Activated T-cell treated with anti-CD3 and anti-CD28 coated beads, Interleukin-2, amount 50 U/mL, for 24 hours (primary cell): ENCODE measurements at regions not wholly inside any gene's neighbourhood (a gene's known extent, or its start where the extent isn't known, plus 50 kb on each side); places are given as distances from the start of the nearest gene placed in this dataset.

Experiments
- DNase-seq: peaks from one replicate; pipeline ENCODE4 v3.0.0-alpha.2; 2020
- H3K27ac Mint-ChIP-seq: 2 replicates; pipeline ENCODE4 v1.8.0; 2020; ENCODE audit warnings: mild to moderate bottlenecking, mixed read lengths
- H3K27me3 Mint-ChIP-seq: 2 replicates; pipeline ENCODE4 v1.8.0; 2020; ENCODE audit warnings: mixed read lengths
- H3K36me3 Mint-ChIP-seq: 2 replicates; pipeline ENCODE4 v1.8.0; 2020; ENCODE audit warnings: low read depth, mixed read lengths
- H3K4me1 Mint-ChIP-seq: 2 replicates; pipeline ENCODE4 v1.8.0; 2020; ENCODE audit warnings: low read depth, mixed read lengths
- H3K4me3 Mint-ChIP-seq: 2 replicates; pipeline ENCODE4 v1.8.0; 2020; ENCODE audit warnings: mild to moderate bottlenecking, moderate library complexity, mixed read lengths
- H3K9me3 Mint-ChIP-seq: 2 replicates; pipeline ENCODE4 v1.8.0; 2020; ENCODE audit warnings: mixed read lengths

GRCh38 chr6:139917951-139918630 is 543.6 kb upstream of the CITED2 start:
- Mint-ChIP-seq H3K9me3 (no peaks in the 10 kb centered on the region), H3K4me3 (no peak overlapping the region), H3K27me3 (peaks cover 34% of the 10 kb centered on the region), H3K27ac (no peak overlapping the region), H3K36me3 (no peaks in the 10 kb centered on the region), H3K4me1 (peaks cover 2% of the 10 kb centered on the region)
- no peak for DNase-seq

- H3K4me3 Mint-ChIP-seq: no peak overlapping the region
- H3K27me3 Mint-ChIP-seq: peaks cover 13% of the 10 kb centered on the region
- H3K4me1 Mint-ChIP-seq: no peaks in the 10 kb centered on the region
- H3K27ac Mint-ChIP-seq: no peak overlapping the region
- H3K36me3 Mint-ChIP-seq: no peaks in the 10 kb centered on the region
- H3K9me3 Mint-ChIP-seq: no peaks in the 10 kb centered on the region
- DNase-seq: no peak
Measured at GRCh38 chr6:139914910-139915309, 540.5 kb upstream of the CITED2 start.

GRCh38 chr6:139912735-139913400 is 538.4 kb upstream of the CITED2 start:
- Mint-ChIP-seq H3K4me1 (no peaks in the 10 kb centered on the region), H3K9me3 (no peaks in the 10 kb centered on the region), H3K36me3 (no peaks in the 10 kb centered on the region), H3K27me3 (peaks cover 8% of the 10 kb centered on the region), H3K4me3 (no peak overlapping the region), H3K27ac (no peak overlapping the region)
- no peak for DNase-seq

- H3K4me3 Mint-ChIP-seq: no peak overlapping the region
- no peaks in the 10 kb centered on the region for H3K9me3 Mint-ChIP-seq
- H3K27me3 Mint-ChIP-seq: peaks cover 2% of the 10 kb centered on the region
- no peak overlapping the region for H3K27ac Mint-ChIP-seq
- DNase-seq: no peak
- H3K36me3 Mint-ChIP-seq: no peaks in the 10 kb centered on the region
- no peaks in the 10 kb centered on the region for H3K4me1 Mint-ChIP-seq
Measured at GRCh38 chr6:139909992-139910391, 535.5 kb upstream of the CITED2 start.

GRCh38 chr6:139905404-139906052 is 531.1 kb upstream of the CITED2 start:
- no peaks in the 10 kb centered on the region for H3K36me3 Mint-ChIP-seq
- peaks cover 5% of the 10 kb centered on the region for H3K4me1 Mint-ChIP-seq
- H3K4me3 Mint-ChIP-seq: no peak overlapping the region
- H3K9me3 Mint-ChIP-seq: no peaks in the 10 kb centered on the region
- H3K27me3 Mint-ChIP-seq: peaks cover 6% of the 10 kb centered on the region
- DNase-seq: no peak
- H3K27ac Mint-ChIP-seq: no peak overlapping the region

GRCh38 chr6:139904568-139904967 is 530.1 kb upstream of the CITED2 start:
- no peaks in the 10 kb centered on the region for H3K36me3 Mint-ChIP-seq

GRCh38 chr6:139904158-139904533 is 529.7 kb upstream of the CITED2 start:
- Mint-ChIP-seq H3K36me3 (no peaks in the 10 kb centered on the region), H3K27ac (no peak overlapping the region), H3K4me3 (no peak overlapping the region), H3K4me1 (peaks cover 5% of the 10 kb centered on the region), H3K9me3 (no peaks in the 10 kb centered on the region), H3K27me3 (peaks cover 13% of the 10 kb centered on the region)
- DNase-seq: no peak

More at GRCh38 chr6:139904568-139904967, 530.1 kb upstream of the CITED2 start:
- no peak for DNase-seq
- Mint-ChIP-seq H3K9me3 (no peaks in the 10 kb centered on the region), H3K27me3 (peaks cover 9% of the 10 kb centered on the region), H3K4me3 (no peak overlapping the region), H3K4me1 (peaks cover 5% of the 10 kb centered on the region), H3K27ac (no peak overlapping the region)

GRCh38 chr6:139903411-139904157 is 529.1 kb upstream of the CITED2 start:
- H3K27ac Mint-ChIP-seq: no peak overlapping the region

GRCh38 chr6:139895205-139895793 is 520.9 kb upstream of the CITED2 start:
- H3K27me3 Mint-ChIP-seq: peaks cover 18% of the 10 kb centered on the region
- H3K4me1 Mint-ChIP-seq: no peaks in the 10 kb centered on the region

More at GRCh38 chr6:139903411-139904157, 529.1 kb upstream of the CITED2 start:
- Mint-ChIP-seq H3K4me3 (no peak overlapping the region), H3K9me3 (no peaks in the 10 kb centered on the region), H3K27me3 (peaks cover 16% of the 10 kb centered on the region), H3K4me1 (peaks cover 5% of the 10 kb centered on the region), H3K36me3 (no peaks in the 10 kb centered on the region)
- no peak for DNase-seq

GRCh38 chr6:139894271-139894670 is 519.8 kb upstream of the CITED2 start:
- no peaks in the 10 kb centered on the region for H3K9me3 Mint-ChIP-seq
- H3K36me3 Mint-ChIP-seq: no peaks in the 10 kb centered on the region
- H3K4me3 Mint-ChIP-seq: no peak overlapping the region
- no peak for DNase-seq
- peaks cover 13% of the 10 kb centered on the region for H3K27me3 Mint-ChIP-seq
- H3K4me1 Mint-ChIP-seq: no peaks in the 10 kb centered on the region
- H3K27ac Mint-ChIP-seq: no peak overlapping the region

More at GRCh38 chr6:139895205-139895793, 520.9 kb upstream of the CITED2 start:
- H3K4me3 Mint-ChIP-seq: no peak overlapping the region
- no peak overlapping the region for H3K27ac Mint-ChIP-seq
- H3K9me3 Mint-ChIP-seq: no peaks in the 10 kb centered on the region
- H3K36me3 Mint-ChIP-seq: no peaks in the 10 kb centered on the region
- no peak for DNase-seq

- no peak for DNase-seq
- Mint-ChIP-seq H3K27me3 (peaks cover 8% of the 10 kb centered on the region), H3K36me3 (no peaks in the 10 kb centered on the region), H3K9me3 (no peaks in the 10 kb centered on the region), H3K4me3 (no peak overlapping the region), H3K27ac (no peak overlapping the region), H3K4me1 (no peaks in the 10 kb centered on the region)
Measured at GRCh38 chr6:139891471-139891870, 517.0 kb upstream of the CITED2 start.

GRCh38 chr6:139888681-139889122 is 514.3 kb upstream of the CITED2 start:
- DNase-seq: no peak
- no peaks in the 10 kb centered on the region for H3K4me1 Mint-ChIP-seq
- H3K9me3 Mint-ChIP-seq: no peaks in the 10 kb centered on the region
- no peak overlapping the region for H3K27ac Mint-ChIP-seq
- H3K36me3 Mint-ChIP-seq: no peaks in the 10 kb centered on the region
- no peak overlapping the region for H3K4me3 Mint-ChIP-seq
- peaks cover 8% of the 10 kb centered on the region for H3K27me3 Mint-ChIP-seq

GRCh38 chr6:139887275-139887674 is 512.8 kb upstream of the CITED2 start:
- no peaks in the 10 kb centered on the region for H3K9me3 Mint-ChIP-seq
- no peak overlapping the region for H3K27ac Mint-ChIP-seq
- H3K4me1 Mint-ChIP-seq: peaks cover 2% of the 10 kb centered on the region
- peaks cover 8% of the 10 kb centered on the region for H3K27me3 Mint-ChIP-seq
- H3K36me3 Mint-ChIP-seq: no peaks in the 10 kb centered on the region
- H3K4me3 Mint-ChIP-seq: no peak overlapping the region
- DNase-seq: no peak

- Mint-ChIP-seq H3K36me3 (no peaks in the 10 kb centered on the region), H3K27ac (no peak overlapping the region), H3K9me3 (no peaks in the 10 kb centered on the region)
Measured at GRCh38 chr6:139886396-139886795, 511.9 kb upstream of the CITED2 start.

More at GRCh38 chr6:139886396-139886795, 511.9 kb upstream of the CITED2 start:
- H3K27me3 Mint-ChIP-seq: peaks cover 7% of the 10 kb centered on the region
- no peak overlapping the region for H3K4me3 Mint-ChIP-seq
- no peak for DNase-seq
- peaks cover 4% of the 10 kb centered on the region for H3K4me1 Mint-ChIP-seq
